H1 (cell line): ENCODE measurements at regions not wholly inside any gene's neighbourhood (a gene's known extent, or its start where the extent isn't known, plus 50 kb on each side); places are given as distances from the start of the nearest gene placed in this dataset.

ENCODE experiments used
- CTCF ChIA-PET: fragments of 300-600 bp; sonication (Branson Sonifier 250); formaldehyde crosslinking; loops from one replicate; lab custom pipeline; 2021; ENCODE audit not compliant: partially characterized antibody; lab: Charles Lee
- POLR2A ChIA-PET: fragments of 300-600 bp; sonication (Branson Sonifier 250); formaldehyde crosslinking; loops from one replicate; lab custom pipeline; 2021; ENCODE audit warnings: inconsistent platforms; ENCODE audit not compliant: partially characterized antibody; lab: Charles Lee
- DNase-seq, 2 experiments: peaks; one replicate each; pipeline versions ENCODE4 v3.0.0 to v3.0.0-alpha.2; 2010 to 2022; ENCODE audit warnings: low spot score in 2 of 2, low read depth in 1 of 2, mixed read lengths in 1 of 2
- FAIRE-seq: peaks from 2 replicates; lab custom pipeline; 2011; peaks lifted over from hg19 to GRCh38; lab: Jason Lieb, UNC
- H2AFZ ChIP-seq: 2 replicates; pipeline ENCODE4 v1.8.1; 2012; ENCODE audit warnings: low read length, inconsistent platforms
- H2AK5ac ChIP-seq: 2 replicates; pipeline ENCODE4 v1.6.1; 2013; ENCODE audit warnings: low read depth, low read length
- H2BK120ac ChIP-seq: replicated peaks from 2 replicates; pipeline ENCODE3; 2013; ENCODE audit warnings: low read depth, low read length, inconsistent platforms
- H2BK12ac ChIP-seq: 2 replicates; pipeline ENCODE4 v1.6.1; 2013; ENCODE audit warnings: low read depth, low read length
- H2BK15ac ChIP-seq: 2 replicates; pipeline ENCODE4 v1.6.1; 2013; ENCODE audit warnings: low read length
- H2BK20ac ChIP-seq: 2 replicates; pipeline ENCODE4 v1.6.1; 2013; ENCODE audit warnings: low read length
- H2BK5ac ChIP-seq: 2 replicates; pipeline ENCODE4 v1.6.1; 2013; ENCODE audit warnings: low read depth, low read length
- H3K14ac ChIP-seq: 2 replicates; pipeline ENCODE4 v1.6.1; 2013; ENCODE audit warnings: inconsistent platforms; ENCODE audit not compliant: insufficient read length
- H3K18ac ChIP-seq: 2 replicates; pipeline ENCODE4 v1.6.1; 2013; ENCODE audit warnings: low read length; ENCODE audit errors: extremely low read depth
- H3K23ac ChIP-seq: 2 replicates; pipeline ENCODE4 v1.6.1; 2013; ENCODE audit warnings: inconsistent platforms; ENCODE audit not compliant: insufficient read length
- H3K23me2 ChIP-seq: 2 replicates; pipeline ENCODE4 v1.6.1; 2013; ENCODE audit warnings: low read depth, low read length
- H3K27ac ChIP-seq: 2 replicates; pipeline ENCODE4 v1.6.1; 2011; ENCODE audit warnings: low read depth, low read length, inconsistent platforms
- H3K27me3 ChIP-seq, 4 experiments: replicated peaks in 1 of 4; 1 replicate in 1 of 4; 2 replicates in 3 of 4; pipeline versions ENCODE4 v1.6.1 to v1.8.1; 2011 to 2013; ENCODE audit warnings: low read length in 3 of 4, mild to moderate bottlenecking in 3 of 4, inconsistent platforms in 2 of 4, mixed read lengths in 2 of 4, moderate library complexity in 1 of 4; ENCODE audit not compliant: control insufficient read depth in 3 of 4, insufficient read depth in 3 of 4; ENCODE audit errors: extremely low read depth in 1 of 4
- H3K36me3 ChIP-seq, 4 experiments: 2 replicates each; pipeline versions ENCODE4 v1.6.1 to v1.8.1; 2011 to 2013; ENCODE audit warnings: mild to moderate bottlenecking in 4 of 4, low read length in 3 of 4, moderate library complexity in 2 of 4, control low read depth in 1 of 4, inconsistent platforms in 1 of 4; ENCODE audit not compliant: insufficient read depth in 4 of 4, control insufficient read depth in 2 of 4
- H3K4ac ChIP-seq: replicated peaks from 2 replicates; pipeline ENCODE3; 2013; ENCODE audit warnings: low read length, low read depth, mixed read lengths, inconsistent platforms; ENCODE audit not compliant: insufficient read length
- H3K4me1 ChIP-seq, 4 experiments: replicated peaks in 1 of 4; 1 replicate in 1 of 4; 2 replicates in 3 of 4; pipeline versions ENCODE4 v1.6.1 to v1.8.1; 2011 to 2013; ENCODE audit warnings: low read length in 3 of 4, inconsistent platforms in 2 of 4, mixed read lengths in 1 of 4; ENCODE audit not compliant: insufficient read depth in 4 of 4, control insufficient read depth in 3 of 4
- H3K4me2 ChIP-seq, 2 experiments: 2 replicates each; pipeline versions ENCODE4 v1.6.1 to v1.8.1; 2011 to 2013; ENCODE audit warnings: low read depth in 2 of 2, low read length in 2 of 2, control low read depth in 1 of 2, inconsistent platforms in 1 of 2, mild to moderate bottlenecking in 1 of 2; ENCODE audit not compliant: insufficient read depth in 1 of 2
- H3K4me3 ChIP-seq, 4 experiments: fragments of 200-600, 300-600 bp in 1 of 4; sonication (generic), shearing (Covaris generic), sonication (Bioruptor Twin) in 1 of 4; 2 replicates each; pipeline versions ENCODE4 v1.5.1 to v1.8.1; 2011 to 2016; ENCODE audit warnings: low read length in 4 of 4, low read depth in 3 of 4, control low read depth in 2 of 4, inconsistent platforms in 2 of 4, mild to moderate bottlenecking in 2 of 4, mixed read lengths in 1 of 4, moderate library complexity in 1 of 4; ENCODE audit not compliant: insufficient read depth in 2 of 4; ENCODE audit errors: extremely low read depth in 1 of 4
- H3K56ac ChIP-seq: replicated peaks from 2 replicates; pipeline ENCODE3; 2013; ENCODE audit warnings: low read depth, mild to moderate bottlenecking, mixed read lengths, low read length, inconsistent platforms; ENCODE audit not compliant: insufficient read length
- H3K79me1 ChIP-seq: 2 replicates; pipeline ENCODE4 v1.6.1; 2013; ENCODE audit warnings: low read depth, low read length, control low read depth
- H3K79me2 ChIP-seq, 2 experiments: 2 replicates each; pipeline versions ENCODE4 v1.6.1 to v1.8.1; 2012 to 2013; ENCODE audit warnings: low read length in 2 of 2, mild to moderate bottlenecking in 2 of 2, inconsistent platforms in 1 of 2; ENCODE audit not compliant: insufficient read depth in 2 of 2, control insufficient read depth in 1 of 2
- H3K9ac ChIP-seq, 4 experiments: replicated peaks in 1 of 4; 1 replicate in 1 of 4; 2 replicates in 3 of 4; pipeline versions ENCODE4 v1.6.1 to v1.8.1; 2011 to 2013; ENCODE audit warnings: low read depth in 3 of 4, low read length in 3 of 4, control low read depth in 2 of 4, mild to moderate bottlenecking in 2 of 4, moderate library complexity in 2 of 4, inconsistent platforms in 1 of 4; ENCODE audit errors: extremely low read depth in 1 of 4
- H3K9me3 ChIP-seq, 2 experiments: 2 replicates each; pipeline versions ENCODE4 v1.6.1 to v1.8.1; 2012 to 2013; ENCODE audit warnings: mild to moderate bottlenecking in 2 of 2, moderate library complexity in 2 of 2, control low read depth in 1 of 2, inconsistent platforms in 1 of 2, low read depth in 1 of 2, low read length in 1 of 2, mixed read lengths in 1 of 2; ENCODE audit not compliant: insufficient read depth in 2 of 2
- H4K20me1 ChIP-seq, 2 experiments: replicated peaks in 1 of 2; 2 replicates each; pipeline versions ENCODE3 to v1.8.1; 2011 to 2013; ENCODE audit warnings: inconsistent platforms in 2 of 2, low read length in 2 of 2, mild to moderate bottlenecking in 1 of 2; ENCODE audit not compliant: insufficient read depth in 2 of 2, control insufficient read depth in 1 of 2
- H4K5ac ChIP-seq: 2 replicates; pipeline ENCODE4 v1.6.1; 2013; ENCODE audit warnings: low read length, low read depth, mixed read lengths, inconsistent platforms; ENCODE audit not compliant: insufficient read length
- H4K8ac ChIP-seq: 2 replicates; pipeline ENCODE4 v1.8.0; 2013; ENCODE audit warnings: mild to moderate bottlenecking, moderate library complexity, low read length, inconsistent platforms; ENCODE audit not compliant: insufficient read depth; ENCODE audit errors: extremely low read depth
- H4K91ac ChIP-seq: replicated peaks from 2 replicates; pipeline ENCODE3; 2013; ENCODE audit warnings: low read length, mixed read lengths, inconsistent platforms; ENCODE audit not compliant: insufficient read length
- HDAC2 ChIP-seq, 2 experiments: fragments of 300-600 bp in 1 of 2; sonication (generic) in 1 of 2; IDR thresholded peaks; 2 replicates each; pipeline ENCODE4 v1.6.1; 2011 to 2012; ENCODE audit warnings: low read depth in 2 of 2, low read length in 2 of 2, mild to moderate bottlenecking in 2 of 2, moderate library complexity in 2 of 2, borderline replicate concordance in 1 of 2, inconsistent platforms in 1 of 2
- KDM4A ChIP-seq: IDR thresholded peaks from one replicate; pipeline ENCODE4 v1.7.1; 2012; ENCODE audit warnings: low read depth, mild to moderate bottlenecking, moderate library complexity, low read length, inconsistent platforms; ENCODE audit not compliant: severe bottlenecking
- NRF1 ChIP-seq: IDR thresholded peaks from 2 replicates; pipeline ENCODE4 v1.6.1; 2011; ENCODE audit warnings: mild to moderate bottlenecking, low read depth, low read length, improper control_type of control experiment
- POLR2A ChIP-seq, 2 experiments: IDR thresholded peaks; 1 replicate in 1 of 2; 2 replicates in 1 of 2; pipeline ENCODE4 v1.6.1; 2011; ENCODE audit warnings: low read depth in 2 of 2, low read length in 2 of 2, mild to moderate bottlenecking in 2 of 2; ENCODE audit errors: control extremely low read depth in 1 of 2
- RAD21 ChIP-seq, 2 experiments: IDR thresholded peaks in 1 of 2; conservative IDR thresholded peaks in 1 of 2; 2 replicates each; pipeline ENCODE4 v1.6.1; 2011; ENCODE audit warnings: low read depth in 2 of 2, low read length in 2 of 2, improper control_type of control experiment in 1 of 2, inconsistent platforms in 1 of 2, mild to moderate bottlenecking in 1 of 2, moderate library complexity in 1 of 2
- SAP30 ChIP-seq: fragments of 300-600 bp; sonication (generic); IDR thresholded peaks from 2 replicates; pipeline ENCODE4 v1.7.1; 2012; ENCODE audit warnings: low read length, moderate library complexity, mild to moderate bottlenecking, inconsistent platforms; ENCODE audit not compliant: insufficient read depth, insufficient replicate concordance
- SUZ12 ChIP-seq: fragments of 200-600 bp; sonication (generic); IDR thresholded peaks from 2 replicates; pipeline ENCODE4 v1.6.1; 2012; ENCODE audit warnings: mild to moderate bottlenecking, inconsistent platforms, low read length, moderate library complexity, mixed read lengths
- WGBS, 2 experiments: shearing (Covaris generic) in 1 of 2; methylation state at CpG; one replicate each; pipeline versions ENCODE4 v1.1.6 to v1.1.7; 2013 to 2015; ENCODE audit warnings: low lambda C conversion rate in 2 of 2, mixed read lengths in 2 of 2, inconsistent platforms in 1 of 2, low coverage in 1 of 2, missing lambda C conversion rate in 1 of 2; ENCODE audit not compliant: insufficient replicate concordance in 2 of 2, insufficient coverage in 1 of 2, insufficient read length in 1 of 2; ENCODE audit errors: extremely low coverage in 1 of 2, missing lambda C conversion rate in 1 of 2; 5-methylcytosine and 5-hydroxymethylcytosine counted together
- TF ChIP-seq, protein P1 (sequence below): IDR thresholded peaks from 2 replicates; pipeline ENCODE4 v1.6.1; 2012; ENCODE audit warnings: inconsistent platforms

DNA sequence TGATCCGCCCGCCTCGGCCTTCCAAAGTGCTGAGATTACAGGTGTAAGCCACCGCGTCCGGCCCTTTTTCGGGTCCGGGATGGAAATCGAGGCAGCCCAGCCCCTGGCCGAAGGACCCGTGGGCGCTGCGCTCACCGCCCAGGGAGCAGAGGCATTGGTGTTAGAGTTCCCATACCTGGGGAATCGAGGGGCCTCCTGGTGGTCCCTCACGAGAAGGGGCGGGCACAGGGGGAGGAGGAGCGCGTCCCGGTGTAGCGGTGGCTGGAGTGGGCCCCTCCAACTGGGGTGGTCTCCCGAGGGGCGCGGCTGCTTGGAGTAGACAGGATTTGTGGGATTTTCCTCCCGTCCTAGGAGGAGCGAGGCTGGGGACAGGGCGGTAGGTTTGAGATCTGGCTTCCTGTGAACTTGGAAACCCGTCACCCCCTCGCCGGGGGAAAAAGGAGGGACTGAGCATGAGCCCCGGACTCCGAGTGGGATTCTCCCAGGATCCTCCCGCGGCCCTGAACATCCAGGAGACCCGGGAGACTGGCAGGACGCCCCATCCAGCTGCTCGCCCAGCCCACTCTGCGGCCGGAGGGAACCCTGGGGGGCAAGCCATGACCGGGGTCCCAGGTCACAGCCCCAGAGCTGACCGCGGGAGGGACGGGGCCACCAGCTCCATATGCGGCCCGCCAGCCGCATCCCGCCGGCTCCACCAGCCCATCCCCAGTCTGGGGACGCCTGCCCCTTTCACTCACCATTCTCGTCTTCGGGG is 70.9 kb downstream of the ASCL4 start:
- H2AFZ ChIP-seq: no peak overlapping the region; the same call in 1 of the 2 replicates
- no peaks in the 10 kb centered on the region for H3K79me2 ChIP-seq
- no peak overlapping the region for H4K8ac ChIP-seq
- no peak overlapping the region for H2BK15ac ChIP-seq
- no peak overlapping the region for H3K56ac ChIP-seq
- no peak overlapping the region for H3K27ac ChIP-seq
- H2BK5ac ChIP-seq: no peak overlapping the region
- H2BK120ac ChIP-seq: no peak overlapping the region
- no peak overlapping the region for H3K18ac ChIP-seq
- H3K79me1 ChIP-seq: no peaks in the 10 kb centered on the region
- H3K36me3 ChIP-seq: no peaks in the 10 kb centered on the region
- 25% methylated on average over 46 of the region's 51 CpGs; no CpG with 5 or more reads in 1 of the 2 experiments for WGBS, 2 experiments
- no peak overlapping the region for H4K5ac ChIP-seq
- H3K9me3 ChIP-seq: no peaks in the 10 kb centered on the region
- H3K4ac ChIP-seq: no peak overlapping the region
- TF ChIP-seq KDM4A: peak; percentile 44
- TF ChIP-seq, protein P1, sequence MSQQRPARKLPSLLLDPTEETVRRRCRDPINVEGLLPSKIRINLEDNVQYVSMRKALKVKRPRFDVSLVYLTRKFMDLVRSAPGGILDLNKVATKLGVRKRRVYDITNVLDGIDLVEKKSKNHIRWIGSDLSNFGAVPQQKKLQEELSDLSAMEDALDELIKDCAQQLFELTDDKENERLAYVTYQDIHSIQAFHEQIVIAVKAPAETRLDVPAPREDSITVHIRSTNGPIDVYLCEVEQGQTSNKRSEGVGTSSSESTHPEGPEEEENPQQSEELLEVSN: peak; percentile 8; the same call in 1 of the 2 replicates
- no peak for TF ChIP-seq NRF1
- TF ChIP-seq SAP30: no peak
- no peak for TF ChIP-seq POLR2A (IDR thresholded peaks at IDR 0.05; ENCODE audit: control extremely low read depth in 1 of 2, low read depth in 2 of 2, low read length in 2 of 2)
- TF ChIP-seq HDAC2 (IDR thresholded peaks at IDR 0.05; ENCODE audit: borderline replicate concordance in 1 of 2, low read depth in 2 of 2, low read length in 2 of 2): no peak
- TF ChIP-seq SUZ12: no peak
- TF ChIP-seq RAD21 (IDR thresholded peaks at IDR 0.05 in 1 of 2, conservative IDR thresholded peaks at IDR 0.05 in 1 of 2; ENCODE audit: low read depth in 2 of 2, low read length in 2 of 2): no peak
- no peak overlapping the region for H3K14ac ChIP-seq
- no peak overlapping the region for H4K91ac ChIP-seq
- H3K4me2 ChIP-seq: peak overlapping the region; percentile 63 to 94
- ChIA-PET CTCF (interaction anchor here (1.2 to 2.9 kb wide), 3 partner anchors 11 to 39 kb away, joined by 3 to 10 read pairs (median 3); no protein-coding TSS in a partner anchor), POLR2A (interaction anchor here (0.8 kb wide), 1 partner anchor 189 kb away, joined by 3 read pairs; no protein-coding TSS in a partner anchor)
- H3K4me1 ChIP-seq: peaks cover 0 to 12% (median 6%) of the 10 kb centered on the region in 4 experiments; a peak in 5 of 7 replicates
- FAIRE-seq: no peak
- DNase-seq: peak in 1 of 2 experiments; percentile 60
- peaks cover 0 to 1% of the 10 kb centered on the region in 2 experiments for H4K20me1 ChIP-seq
- H2AK5ac ChIP-seq: no peak overlapping the region
- no peak overlapping the region for H3K23ac ChIP-seq
- H2BK20ac ChIP-seq: no peak overlapping the region
- H2BK12ac ChIP-seq: no peak overlapping the region
- peaks cover 25 to 55% (median 42%) of the 10 kb centered on the region in 4 experiments for H3K27me3 ChIP-seq
- no peak overlapping the region for H3K9ac ChIP-seq
- peak overlapping the region in 3 of 4 experiments; percentile 4 to 64 (median 19); a peak in 5 of 8 replicates for H3K4me3 ChIP-seq
- H3K23me2 ChIP-seq: peaks cover 16% of the 10 kb centered on the region
